ENCODE measurements at regions not wholly inside any gene's neighbourhood (a gene's known extent, or its start where the extent isn't known, plus 50 kb on each side); places are given as distances from the start of the nearest gene placed in this dataset.

DNA sequence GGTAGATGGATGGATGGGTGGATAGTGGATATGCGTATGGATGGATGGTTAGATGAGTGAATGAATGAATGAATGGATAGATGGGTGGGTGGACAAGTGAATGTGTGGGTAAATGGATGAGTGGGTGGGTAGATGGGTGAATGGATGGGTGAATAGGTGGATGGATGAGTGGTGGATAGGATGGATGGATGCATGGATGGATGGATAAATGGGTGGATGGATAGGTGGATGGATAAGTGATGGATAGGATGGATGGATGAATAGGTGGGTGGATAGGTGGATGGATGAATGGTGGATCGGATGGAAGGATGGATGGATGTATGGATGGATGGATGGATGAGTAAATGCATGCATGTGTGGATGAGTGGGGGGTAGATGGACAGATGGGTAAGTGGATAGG, 169.3 kb downstream of the ACKR3 start:
- Histone ChIP-seq H3K27ac (ENCODE audit: low read length) (no peak overlapping the region), H3K9ac (ENCODE audit: low read length) (no peak overlapping the region), H3K36me3 (replicated peaks; ENCODE audit: insufficient read depth, low read length) (no peaks in the 10 kb centered on the region), H4K20me1 (ENCODE audit: insufficient read depth, low read length) (no peaks in the 10 kb centered on the region), H3K79me2 (ENCODE audit: low read length) (no peaks in the 10 kb centered on the region), H3K27me3 (replicated peaks; ENCODE audit: insufficient read depth, low read length) (no peaks in the 10 kb centered on the region), H3K4me1 (ENCODE audit: low read length) (no peaks in the 10 kb centered on the region), H3K9me2 (replicated peaks; ENCODE audit: insufficient read depth, low read length) (no peaks in the 10 kb centered on the region), H3K4me3 (ENCODE audit: low read length) (no peak overlapping the region), H2AFZ (ENCODE audit: low read length) (no peak overlapping the region), H3K9me3 (replicated peaks; ENCODE audit: insufficient read depth, low read length) (no peaks in the 10 kb centered on the region), H3F3A (ENCODE audit: insufficient read depth, low read length) (no peaks in the 10 kb centered on the region), H3K4me2 (ENCODE audit: low read depth, low read length) (no peak overlapping the region)
- no peak for DNase-seq
- TF ChIP-seq EZH2 (optimal IDR thresholded peaks at IDR 0.05; ENCODE audit: low read depth, low read length) (no peak), EZH2phosphoT487 (IDR thresholded peaks at IDR 0.05; ENCODE audit: low read length) (no peak)
- TF ChIP-seq, protein P1, sequence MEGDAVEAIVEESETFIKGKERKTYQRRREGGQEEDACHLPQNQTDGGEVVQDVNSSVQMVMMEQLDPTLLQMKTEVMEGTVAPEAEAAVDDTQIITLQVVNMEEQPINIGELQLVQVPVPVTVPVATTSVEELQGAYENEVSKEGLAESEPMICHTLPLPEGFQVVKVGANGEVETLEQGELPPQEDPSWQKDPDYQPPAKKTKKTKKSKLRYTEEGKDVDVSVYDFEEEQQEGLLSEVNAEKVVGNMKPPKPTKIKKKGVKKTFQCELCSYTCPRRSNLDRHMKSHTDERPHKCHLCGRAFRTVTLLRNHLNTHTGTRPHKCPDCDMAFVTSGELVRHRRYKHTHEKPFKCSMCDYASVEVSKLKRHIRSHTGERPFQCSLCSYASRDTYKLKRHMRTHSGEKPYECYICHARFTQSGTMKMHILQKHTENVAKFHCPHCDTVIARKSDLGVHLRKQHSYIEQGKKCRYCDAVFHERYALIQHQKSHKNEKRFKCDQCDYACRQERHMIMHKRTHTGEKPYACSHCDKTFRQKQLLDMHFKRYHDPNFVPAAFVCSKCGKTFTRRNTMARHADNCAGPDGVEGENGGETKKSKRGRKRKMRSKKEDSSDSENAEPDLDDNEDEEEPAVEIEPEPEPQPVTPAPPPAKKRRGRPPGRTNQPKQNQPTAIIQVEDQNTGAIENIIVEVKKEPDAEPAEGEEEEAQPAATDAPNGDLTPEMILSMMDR (IDR thresholded peaks at IDR 0.05; ENCODE audit: low read length) = no peak

DNA sequence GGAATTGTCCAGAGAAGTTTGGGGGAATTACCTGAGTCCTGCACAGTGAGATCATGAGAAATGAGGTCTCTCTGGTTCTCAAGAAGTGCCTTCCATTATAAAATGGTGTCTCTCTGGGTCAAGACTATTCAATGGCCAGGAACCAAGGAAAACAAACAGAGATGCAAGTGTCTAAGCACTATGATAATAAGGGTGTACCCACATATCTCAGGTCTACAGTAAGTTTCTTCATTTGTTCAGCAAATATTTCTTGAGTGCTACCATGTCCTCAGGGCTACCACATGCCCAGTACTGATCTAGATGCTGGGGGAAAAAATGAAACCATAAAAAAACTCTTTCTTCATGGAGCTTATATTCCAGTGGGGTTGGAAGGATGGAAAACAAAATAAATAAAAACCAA, 170.0 kb downstream of the ACKR3 start:
- Histone ChIP-seq H3K9ac (ENCODE audit: low read length) (no peak overlapping the region), H2AFZ (ENCODE audit: low read length) (no peak overlapping the region), H3K4me1 (ENCODE audit: low read length) (no peaks in the 10 kb centered on the region), H3K4me3 (ENCODE audit: low read length) (no peak overlapping the region), H3K79me2 (ENCODE audit: low read length) (no peaks in the 10 kb centered on the region), H3K4me2 (ENCODE audit: low read depth, low read length) (no peak overlapping the region), H4K20me1 (ENCODE audit: insufficient read depth, low read length) (no peaks in the 10 kb centered on the region), H3K9me2 (replicated peaks; ENCODE audit: insufficient read depth, low read length) (no peaks in the 10 kb centered on the region), H3F3A (ENCODE audit: insufficient read depth, low read length) (no peaks in the 10 kb centered on the region), H3K9me3 (replicated peaks; ENCODE audit: insufficient read depth, low read length) (no peaks in the 10 kb centered on the region), H3K27ac (ENCODE audit: low read length) (no peak overlapping the region), H3K27me3 (replicated peaks; ENCODE audit: insufficient read depth, low read length) (no peaks in the 10 kb centered on the region), H3K36me3 (replicated peaks; ENCODE audit: insufficient read depth, low read length) (no peaks in the 10 kb centered on the region)
- TF ChIP-seq, protein P1 (IDR thresholded peaks at IDR 0.05; ENCODE audit: low read length) = no peak
- TF ChIP-seq EZH2 (optimal IDR thresholded peaks at IDR 0.05; ENCODE audit: low read depth, low read length) (no peak), EZH2phosphoT487 (IDR thresholded peaks at IDR 0.05; ENCODE audit: low read length) (no peak)
- no peak for DNase-seq

DNA sequence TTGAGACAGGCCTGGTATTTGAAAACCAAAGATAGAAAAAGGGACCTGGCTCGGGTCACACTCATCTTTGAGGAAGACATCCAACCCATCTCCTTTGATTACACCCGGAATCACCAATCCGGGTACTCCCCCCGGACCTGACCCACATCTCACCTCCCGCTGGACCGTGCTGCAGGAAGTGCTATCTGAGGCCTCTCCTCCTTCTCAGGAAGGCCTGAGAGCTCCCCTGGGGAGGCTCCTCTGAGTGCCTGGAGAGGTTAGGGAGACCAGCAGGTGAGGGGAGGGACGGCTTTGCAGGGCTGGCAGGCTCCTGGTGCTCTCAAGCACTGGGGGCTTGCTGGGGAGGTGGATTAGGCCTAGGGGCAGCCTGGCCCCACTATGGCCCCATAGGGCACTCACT, 170.9 kb downstream of the ACKR3 start:
- H3K4me3 ChIP-seq (ENCODE audit: low read length) = no peak overlapping the region
- DNase-seq = no peak
- H3K36me3 ChIP-seq (replicated peaks; ENCODE audit: insufficient read depth, low read length) = no peaks in the 10 kb centered on the region
- H3K9me3 ChIP-seq (replicated peaks; ENCODE audit: insufficient read depth, low read length) = no peaks in the 10 kb centered on the region
- TF ChIP-seq, protein P1 (IDR thresholded peaks at IDR 0.05; ENCODE audit: low read length) = no peak
- TF ChIP-seq EZH2 (optimal IDR thresholded peaks at IDR 0.05; ENCODE audit: low read depth, low read length) = no peak
- TF ChIP-seq EZH2phosphoT487 (IDR thresholded peaks at IDR 0.05; ENCODE audit: low read length) = no peak
- no peak overlapping the region for H3K4me2 ChIP-seq (ENCODE audit: low read depth, low read length)
- H3K4me1 ChIP-seq (ENCODE audit: low read length) = no peaks in the 10 kb centered on the region
- no peaks in the 10 kb centered on the region for H3K9me2 ChIP-seq (replicated peaks; ENCODE audit: insufficient read depth, low read length)
- H4K20me1 ChIP-seq (ENCODE audit: insufficient read depth, low read length) = no peaks in the 10 kb centered on the region
- no peaks in the 10 kb centered on the region for H3K79me2 ChIP-seq (ENCODE audit: low read length)
- no peaks in the 10 kb centered on the region for H3K27me3 ChIP-seq (replicated peaks; ENCODE audit: insufficient read depth, low read length)
- H3K27ac ChIP-seq (ENCODE audit: low read length) = no peak overlapping the region
- H2AFZ ChIP-seq (ENCODE audit: low read length) = no peak overlapping the region
- no peaks in the 10 kb centered on the region for H3F3A ChIP-seq (ENCODE audit: insufficient read depth, low read length)
- no peak overlapping the region for H3K9ac ChIP-seq (ENCODE audit: low read length)
